Heart left ventricle (tissue), 13 donors: ENCODE measurements at regions not wholly inside any gene's neighbourhood (a gene's known extent, or its start where the extent isn't known, plus 50 kb on each side); places are given as distances from the start of the nearest gene placed in this dataset.

Experiments
- CTCF ChIP-seq, 12 donors: fragments of 200-600 bp; sonication (generic) in 4 of 12; IDR thresholded peaks; one replicate each; pipeline versions ENCODE4 v1.5.0 to v1.8.0; 2018 to 2022; ENCODE audit warnings: antibody characterized with exemption in 12 of 12, mild to moderate bottlenecking in 5 of 12
- POLR2A ChIP-seq, 2 donors: fragments of 450-650 bp; IDR thresholded peaks; one replicate each; pipeline ENCODE4 v1.6.1; 2017; ENCODE audit warnings: antibody characterized with exemption in 2 of 2, mild to moderate bottlenecking in 2 of 2, moderate library complexity in 2 of 2
- donor health status: ischemic (EF 13 %, LVEDD 7.1; RV severe dilation, severe dysfunction).
- donor health status: DM: no; HTN: yes; CAD: no.
- donor health status: DM: no; HTN: no; CAD: no.
- donor health status: ischemic (EF 25% LVEDD 6.9; RV normal size, moderate dysfunction).
- donor health status: ischemic (EF 25% LVEDD 5.7; RV mildly dilated, moderate dysfunction).
- donor health status: ischemic (EF 35%, LVEDD 5.7; RV mildly dilated, moderate dysfunction).
- donor health status: nonischemic (EF 11% LVEDD 7.7; RV severe dilation, severe dysfunction).
- donor health status: DM: yes; HTN: yes; CAD: no.
- donor health status: PGD.
- donor health status: ischemic (EF 29% LVEDD 5.4; RV normal size, mild dysfunction).
- donor health status: nonischemic (EF 23%, LVEDD 6.1; RV moderate dilation, normal function).

GRCh38 chr9:120212153-120212852 lies 367.7 kb downstream of the CDK5RAP2 start:
- no peak for TF ChIP-seq POLR2A (IDR thresholded peaks at IDR 0.05)
- TF ChIP-seq CTCF (IDR thresholded peaks at IDR 0.05): no peak
